ENCODE measurements at regions not wholly inside any gene's neighbourhood (a gene's known extent, or its start where the extent isn't known, plus 50 kb on each side); places are given as distances from the start of the nearest gene placed in this dataset.

- H4K91ac ChIP-seq (ENCODE audit: insufficient read length, low read depth, low read length) = no peak overlapping the region
- H3K23ac ChIP-seq (ENCODE audit: insufficient read length, low read depth, low read length) = no peak overlapping the region
- H3K27ac ChIP-seq (ENCODE audit: insufficient read length, low read depth, low read length) = no peak overlapping the region
- no peak overlapping the region for H4K5ac ChIP-seq (ENCODE audit: insufficient read length, low read depth, low read length)
- H2BK120ac ChIP-seq (ENCODE audit: low read depth, low read length, poor library complexity, severe bottlenecking) = no peak overlapping the region
- Mint-ChIP-seq H3K4me1 (no peaks in the 10 kb centered on the region), H3K36me3 (ENCODE audit: insufficient read depth in 1 of 3, low read depth in 3 of 3) (no peaks in the 10 kb centered on the region), H3K27ac (peak overlapping the region in 1 of 3 experiments; percentile 31; a peak in 1 of 7 replicates), H3K4me3 (no peak overlapping the region), H3K9me3 (no peaks in the 10 kb centered on the region), H3K27me3 (ENCODE audit: low read depth) (no peaks in the 10 kb centered on the region)
- H4K8ac ChIP-seq (replicated peaks; ENCODE audit: insufficient read length, low read depth, low read length) = no peak overlapping the region
- H3T11ph ChIP-seq (ENCODE audit: low read length) = no peak overlapping the region
- H2BK5ac ChIP-seq (ENCODE audit: insufficient read length, low read length) = no peak overlapping the region
- H3K14ac ChIP-seq (ENCODE audit: insufficient read depth, low read length) = no peak overlapping the region
- no peak overlapping the region for H2AK5ac ChIP-seq (ENCODE audit: insufficient read length, low read length)
- no peak overlapping the region for H3K4me2 ChIP-seq (ENCODE audit: insufficient read depth, insufficient read length, low read length)
- H3K79me1 ChIP-seq (ENCODE audit: insufficient read depth, low read depth, low read length, poor library complexity, severe bottlenecking) = no peaks in the 10 kb centered on the region
- no peak overlapping the region for H2BK15ac ChIP-seq (ENCODE audit: low read depth, low read length)
- H2BK20ac ChIP-seq (ENCODE audit: low read depth, low read length, poor library complexity, severe bottlenecking) = no peak overlapping the region
- H3K9ac ChIP-seq (ENCODE audit: extremely low read depth, insufficient read length, low read length) = no peak overlapping the region
- no peaks in the 10 kb centered on the region for H3K9me3 ChIP-seq (ENCODE audit: control insufficient read depth, low read depth, low read length)
- no peak overlapping the region for H3K4ac ChIP-seq (ENCODE audit: low read depth, low read length)
- H3K23me2 ChIP-seq (ENCODE audit: insufficient read length, low read depth, low read length, poor library complexity, severe bottlenecking) = no peaks in the 10 kb centered on the region
- TF ChIP-seq CTCF (conservative IDR thresholded peaks at IDR 0.05) = no peak
- H3K79me2 ChIP-seq (ENCODE audit: insufficient read depth, low read length) = no peaks in the 10 kb centered on the region
- no peaks in the 10 kb centered on the region for H4K20me1 ChIP-seq (ENCODE audit: control insufficient read depth, insufficient read depth, insufficient read length)
- no peak overlapping the region for H2BK12ac ChIP-seq (ENCODE audit: insufficient read length, low read depth, low read length)
- no peak overlapping the region for H2AFZ ChIP-seq (ENCODE audit: low read length)
- no peaks in the 10 kb centered on the region for H3K27me3 ChIP-seq (ENCODE audit: insufficient read depth, low read length)
- H3K56ac ChIP-seq (ENCODE audit: insufficient read length, low read depth, low read length) = no peak overlapping the region
- H3K18ac ChIP-seq (ENCODE audit: insufficient read length, low read depth, low read length) = no peak overlapping the region
- no peak for DNase-seq
- no peaks in the 10 kb centered on the region for H3K4me1 ChIP-seq (ENCODE audit: insufficient read depth, low read length)
Measured at GRCh38 chr18:73315381-73315780, 447.6 kb upstream of the NETO1 start.

Data from H9 (cell line).